H9 (cell line): ENCODE measurements at regions not wholly inside any gene's neighbourhood (a gene's known extent, or its start where the extent isn't known, plus 50 kb on each side); places are given as distances from the start of the nearest gene placed in this dataset.

Experiments
- DNase-seq: peaks from one replicate; pipeline ENCODE4 v3.0.0-alpha.2; 2017
- H2AFZ ChIP-seq: one replicate; pipeline ENCODE4 v1.6.1; 2013; ENCODE audit warnings: mild to moderate bottlenecking, low read length, control low read depth, moderate library complexity
- H2AK5ac ChIP-seq: 2 replicates; pipeline ENCODE4 v1.6.1; 2013; ENCODE audit warnings: low read length, control low read depth, mixed read lengths; ENCODE audit not compliant: insufficient read length
- H2BK120ac ChIP-seq: one replicate; pipeline ENCODE4 v1.6.1; 2013; ENCODE audit warnings: low read depth, mild to moderate bottlenecking, low read length, control low read depth, inconsistent platforms; ENCODE audit not compliant: poor library complexity, severe bottlenecking
- H2BK12ac ChIP-seq: 2 replicates; pipeline ENCODE4 v1.6.1; 2013; ENCODE audit warnings: low read length, control low read depth, mixed read lengths, low read depth; ENCODE audit not compliant: insufficient read length
- H2BK15ac ChIP-seq: 2 replicates; pipeline ENCODE4 v1.6.1; 2013; ENCODE audit warnings: low read depth, low read length, control low read depth
- H2BK20ac ChIP-seq: one replicate; pipeline ENCODE4 v1.6.1; 2013; ENCODE audit warnings: low read depth, mild to moderate bottlenecking, low read length, control low read depth, inconsistent platforms; ENCODE audit not compliant: poor library complexity, severe bottlenecking
- H2BK5ac ChIP-seq: 2 replicates; pipeline ENCODE4 v1.6.1; 2013; ENCODE audit warnings: low read length, control low read depth, mixed read lengths; ENCODE audit not compliant: insufficient read length
- H3K14ac ChIP-seq: 2 replicates; pipeline ENCODE4 v1.6.1; 2013; ENCODE audit warnings: low read length, control low read depth; ENCODE audit not compliant: insufficient read depth
- H3K18ac ChIP-seq: 2 replicates; pipeline ENCODE4 v1.6.1; 2013; ENCODE audit warnings: low read depth, mild to moderate bottlenecking, mixed read lengths, low read length, control low read depth; ENCODE audit not compliant: insufficient read length
- H3K23ac ChIP-seq: 2 replicates; pipeline ENCODE4 v1.6.1; 2013; ENCODE audit warnings: low read length, control low read depth, mixed read lengths, low read depth; ENCODE audit not compliant: insufficient read length
- H3K23me2 ChIP-seq: 2 replicates; pipeline ENCODE4 v1.6.1; 2013; ENCODE audit warnings: low read depth, mild to moderate bottlenecking, mixed read lengths, low read length, control low read depth; ENCODE audit not compliant: insufficient read length, poor library complexity, severe bottlenecking
- H3K27ac ChIP-seq: 2 replicates; pipeline ENCODE4 v1.5.1; 2013; ENCODE audit warnings: low read length, control low read depth, mixed read lengths, low read depth; ENCODE audit not compliant: insufficient read length
- H3K27me3 ChIP-seq: 2 replicates; pipeline ENCODE4 v1.6.1; 2013; ENCODE audit warnings: low read length, control low read depth, inconsistent platforms; ENCODE audit not compliant: insufficient read depth
- H3K4ac ChIP-seq: 2 replicates; pipeline ENCODE4 v1.6.1; 2013; ENCODE audit warnings: low read depth, mild to moderate bottlenecking, control low read depth, inconsistent platforms, low read length, moderate library complexity
- H3K4me1 ChIP-seq: 2 replicates; pipeline ENCODE4 v1.6.1; 2013; ENCODE audit warnings: low read length, control low read depth, inconsistent platforms; ENCODE audit not compliant: insufficient read depth
- H3K4me2 ChIP-seq: 2 replicates; pipeline ENCODE4 v1.6.1; 2013; ENCODE audit warnings: low read length, control low read depth, mixed read lengths; ENCODE audit not compliant: insufficient read length, insufficient read depth
- H3K56ac ChIP-seq: 2 replicates; pipeline ENCODE4 v1.6.1; 2013; ENCODE audit warnings: low read depth, mild to moderate bottlenecking, mixed read lengths, low read length, control low read depth; ENCODE audit not compliant: insufficient read length
- H3K79me1 ChIP-seq: 2 replicates; pipeline ENCODE4 v1.6.1; 2013; ENCODE audit warnings: low read depth, mild to moderate bottlenecking, moderate library complexity, low read length, control low read depth, inconsistent platforms; ENCODE audit not compliant: insufficient read depth, poor library complexity, severe bottlenecking
- H3K79me2 ChIP-seq: 2 replicates; pipeline ENCODE4 v1.6.1; 2013; ENCODE audit warnings: low read length, control low read depth, inconsistent platforms; ENCODE audit not compliant: insufficient read depth
- H3K9ac ChIP-seq: 2 replicates; pipeline ENCODE4 v1.6.1; 2013; ENCODE audit warnings: low read length, control low read depth, mixed read lengths; ENCODE audit not compliant: insufficient read length; ENCODE audit errors: extremely low read depth
- H3K9me3 ChIP-seq: one replicate; pipeline ENCODE4 v1.6.1; 2013; ENCODE audit warnings: low read depth, low read length, inconsistent platforms; ENCODE audit not compliant: control insufficient read depth
- H3T11ph ChIP-seq: one replicate; pipeline ENCODE4 v1.6.1; 2013; ENCODE audit warnings: mild to moderate bottlenecking, low read length, control low read depth, inconsistent platforms
- H4K20me1 ChIP-seq: one replicate; pipeline ENCODE4 v1.6.1; 2013; ENCODE audit not compliant: control insufficient read depth, insufficient read length, insufficient read depth
- H4K5ac ChIP-seq: 2 replicates; pipeline ENCODE4 v1.6.1; 2013; ENCODE audit warnings: low read depth, mild to moderate bottlenecking, mixed read lengths, low read length, control low read depth; ENCODE audit not compliant: insufficient read length
- H4K8ac ChIP-seq: replicated peaks from 2 replicates; pipeline ENCODE4 v1.6.1; 2013; ENCODE audit warnings: low read length, control low read depth, mixed read lengths, low read depth; ENCODE audit not compliant: insufficient read length
- H4K91ac ChIP-seq: 2 replicates; pipeline ENCODE4 v1.6.1; 2013; ENCODE audit warnings: low read depth, mild to moderate bottlenecking, moderate library complexity, mixed read lengths, low read length, control low read depth; ENCODE audit not compliant: insufficient read length
- H3K27ac Mint-ChIP-seq, 3 experiments: 2 replicates in 2 of 3; 3 replicates in 1 of 3; pipeline ENCODE4 v1.8.0; 2020 to 2021; ENCODE audit warnings: mixed read lengths in 3 of 3, mild to moderate bottlenecking in 1 of 3, moderate library complexity in 1 of 3
- H3K27me3 Mint-ChIP-seq: 2 replicates; pipeline ENCODE4 v1.8.0; 2021; ENCODE audit warnings: low read depth, mild to moderate bottlenecking, moderate library complexity, mixed read lengths
- H3K36me3 Mint-ChIP-seq, 3 experiments: 2 replicates in 2 of 3; 3 replicates in 1 of 3; pipeline ENCODE4 v1.8.0; 2020 to 2021; ENCODE audit warnings: low read depth in 3 of 3, mixed read lengths in 3 of 3; ENCODE audit not compliant: insufficient read depth in 1 of 3
- H3K4me1 Mint-ChIP-seq, 2 experiments: 2 replicates each; pipeline ENCODE4 v1.8.0; 2020; ENCODE audit warnings: mixed read lengths in 2 of 2
- H3K4me3 Mint-ChIP-seq, 2 experiments: 2 replicates in 1 of 2; 3 replicates in 1 of 2; pipeline ENCODE4 v1.8.0; 2020 to 2021; ENCODE audit warnings: mild to moderate bottlenecking in 2 of 2, mixed read lengths in 2 of 2, moderate library complexity in 1 of 2
- H3K9me3 Mint-ChIP-seq, 2 experiments: 2 replicates in 1 of 2; 3 replicates in 1 of 2; pipeline ENCODE4 v1.8.0; 2020; ENCODE audit warnings: mild to moderate bottlenecking in 2 of 2, mixed read lengths in 2 of 2, moderate library complexity in 1 of 2
- WGBS: extraction: QIAGEN DNeasy Blood & Tissue Kit; methylation state at CpG from one replicate; pipeline ENCODE4 v1.1.7; 2013; ENCODE audit warnings: missing lambda C conversion rate, low lambda C conversion rate, mixed read lengths; ENCODE audit not compliant: insufficient read length; ENCODE audit errors: extremely low coverage; 5-methylcytosine and 5-hydroxymethylcytosine counted together
- TF ChIP-seq, protein P1 (sequence below): fragments of 200-600 bp; sonication (generic); conservative IDR thresholded peaks from 3 replicates; pipeline ENCODE4 v1.8.0; 2021; ENCODE audit warnings: antibody characterized with exemption, mild to moderate bottlenecking

DNA sequence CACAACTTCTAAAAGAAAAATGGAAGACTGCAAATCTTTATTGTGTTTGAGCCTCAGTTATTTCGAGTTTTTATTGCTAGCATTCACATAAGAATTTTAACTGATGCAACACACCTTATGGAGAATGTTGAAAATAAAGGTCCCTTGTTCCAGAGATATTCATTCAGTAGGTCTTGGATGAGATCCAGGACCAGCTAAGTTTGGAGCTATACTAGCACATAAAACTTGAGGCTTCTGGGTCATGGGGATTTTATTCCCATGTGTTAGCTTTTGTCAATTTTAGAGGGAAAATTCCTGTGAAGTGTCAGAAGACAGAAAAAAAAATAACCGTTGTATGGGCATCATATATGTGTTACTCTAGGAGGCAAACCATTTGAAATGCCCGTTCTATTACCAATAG, 693.2 kb upstream of the MIS18BP1 start:
- Histone ChIP-seq H2BK20ac (no peak overlapping the region), H3K79me1 (no peaks in the 10 kb centered on the region), H3K27me3 (no peaks in the 10 kb centered on the region), H4K91ac (no peak overlapping the region), H3K4ac (no peak overlapping the region), H2BK12ac (no peak overlapping the region), H3K4me2 (no peak overlapping the region), H4K8ac (no peak overlapping the region), H3K18ac (no peak overlapping the region), H3K9me3 (no peaks in the 10 kb centered on the region), H3K23ac (no peak overlapping the region), H2BK120ac (no peak overlapping the region), H3K9ac (no peak overlapping the region), H2BK5ac (no peak overlapping the region), H2AFZ (no peak overlapping the region), H3K14ac (no peak overlapping the region), H3K23me2 (no peaks in the 10 kb centered on the region), H3K79me2 (no peaks in the 10 kb centered on the region), H3K4me1 (no peaks in the 10 kb centered on the region), H3K56ac (no peak overlapping the region), H3T11ph (no peak overlapping the region), H3K27ac (no peak overlapping the region), H2BK15ac (no peak overlapping the region), H4K5ac (no peak overlapping the region), H2AK5ac (no peak overlapping the region), H4K20me1 (no peaks in the 10 kb centered on the region)
- Mint-ChIP-seq H3K36me3 (no peaks in the 10 kb centered on the region), H3K27ac (no peak overlapping the region), H3K27me3 (no peaks in the 10 kb centered on the region), H3K4me3 (no peak overlapping the region), H3K9me3 (no peaks in the 10 kb centered on the region), H3K4me1 (no peaks in the 10 kb centered on the region)
- DNase-seq = no peak
- no CpG with 5 or more reads among the region's 3 CpGs for WGBS
- TF ChIP-seq, protein P1, sequence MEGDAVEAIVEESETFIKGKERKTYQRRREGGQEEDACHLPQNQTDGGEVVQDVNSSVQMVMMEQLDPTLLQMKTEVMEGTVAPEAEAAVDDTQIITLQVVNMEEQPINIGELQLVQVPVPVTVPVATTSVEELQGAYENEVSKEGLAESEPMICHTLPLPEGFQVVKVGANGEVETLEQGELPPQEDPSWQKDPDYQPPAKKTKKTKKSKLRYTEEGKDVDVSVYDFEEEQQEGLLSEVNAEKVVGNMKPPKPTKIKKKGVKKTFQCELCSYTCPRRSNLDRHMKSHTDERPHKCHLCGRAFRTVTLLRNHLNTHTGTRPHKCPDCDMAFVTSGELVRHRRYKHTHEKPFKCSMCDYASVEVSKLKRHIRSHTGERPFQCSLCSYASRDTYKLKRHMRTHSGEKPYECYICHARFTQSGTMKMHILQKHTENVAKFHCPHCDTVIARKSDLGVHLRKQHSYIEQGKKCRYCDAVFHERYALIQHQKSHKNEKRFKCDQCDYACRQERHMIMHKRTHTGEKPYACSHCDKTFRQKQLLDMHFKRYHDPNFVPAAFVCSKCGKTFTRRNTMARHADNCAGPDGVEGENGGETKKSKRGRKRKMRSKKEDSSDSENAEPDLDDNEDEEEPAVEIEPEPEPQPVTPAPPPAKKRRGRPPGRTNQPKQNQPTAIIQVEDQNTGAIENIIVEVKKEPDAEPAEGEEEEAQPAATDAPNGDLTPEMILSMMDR = no peak
